Kidney epithelial cell (primary cell): ENCODE measurements at regions not wholly inside any gene's neighbourhood (a gene's known extent, or its start where the extent isn't known, plus 50 kb on each side); places are given as distances from the start of the nearest gene placed in this dataset.
"Not testable (repeated sequence)": the region's sequence is repeated elsewhere in the genome, so short reads cannot be mapped to it uniquely, and the experiment has no call there.

Experiments
- DNase-seq: peaks from one replicate; pipeline ENCODE4 v3.0.0-alpha.2; 2010; ENCODE audit warnings: low read depth
- H3K27me3 ChIP-seq: 2 replicates; pipeline ENCODE4 v1.6.0; 2011; ENCODE audit warnings: low read length; ENCODE audit not compliant: control insufficient read depth, insufficient read depth
- H3K36me3 ChIP-seq: 2 replicates; pipeline ENCODE4 v1.5.1; 2011; ENCODE audit warnings: low read length; ENCODE audit not compliant: control insufficient read depth, insufficient read depth
- H3K4me3 ChIP-seq: 2 replicates; pipeline ENCODE4 v1.5.1; 2011; ENCODE audit warnings: low read depth, mild to moderate bottlenecking, control low read depth, low read length
- CTCF ChIP-seq: IDR thresholded peaks from 2 replicates; pipeline ENCODE4 v1.5.1; 2011; ENCODE audit warnings: mild to moderate bottlenecking, moderate library complexity, low read length, control low read depth, inconsistent platforms; ENCODE audit not compliant: insufficient read depth, poor library complexity, severe bottlenecking

DNA sequence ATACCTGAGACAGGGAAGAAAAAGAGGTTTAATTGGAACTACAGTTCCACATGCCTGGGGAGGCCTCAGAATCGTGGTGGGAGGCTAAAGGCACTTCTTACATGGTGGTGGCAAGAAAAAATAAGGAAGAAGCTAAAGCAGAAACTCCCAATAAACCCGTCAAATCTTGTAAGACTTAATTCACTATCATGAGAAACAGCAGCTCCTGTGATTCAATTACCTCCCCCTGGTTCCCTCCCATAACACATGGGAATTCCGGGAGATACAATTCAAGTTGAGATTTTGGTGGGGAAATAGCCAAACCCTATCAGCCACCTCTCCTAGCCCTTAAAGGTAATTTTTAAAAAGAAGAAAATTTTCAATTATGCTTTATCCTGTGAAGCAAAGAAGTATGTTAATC is 728.8 kb downstream of the RNF144A start:
- Histone ChIP-seq H3K27me3 (no peaks in the 10 kb centered on the region), H3K36me3 (no peaks in the 10 kb centered on the region), H3K4me3 (no peak overlapping the region)
- TF ChIP-seq CTCF = no peak
- DNase-seq = no peak

DNA sequence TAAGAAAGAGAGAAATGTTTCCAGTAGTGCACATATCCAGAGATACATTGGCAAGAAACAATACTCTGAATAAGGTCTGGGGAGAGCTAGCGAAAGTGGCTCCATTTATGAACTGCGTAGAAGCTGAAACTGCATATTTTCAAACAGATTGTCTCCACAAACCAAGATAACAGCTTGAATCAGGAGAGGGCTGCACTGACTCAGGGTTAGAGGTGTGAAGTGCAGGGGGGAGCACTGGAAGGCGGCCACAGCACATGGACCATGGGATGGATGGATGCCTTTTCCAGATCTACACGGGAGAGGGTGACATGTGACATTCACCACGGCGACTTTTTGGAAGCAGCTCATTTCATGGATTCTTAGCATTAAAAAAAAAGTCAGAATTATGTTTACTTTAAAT is 729.4 kb downstream of the RNF144A start:
- Histone ChIP-seq H3K4me3 (no peak overlapping the region), H3K27me3 (no peaks in the 10 kb centered on the region), H3K36me3 (no peaks in the 10 kb centered on the region)
- no peak for TF ChIP-seq CTCF
- DNase-seq = no peak

- no peak for DNase-seq
- H3K4me3 ChIP-seq = no peak overlapping the region
- no peaks in the 10 kb centered on the region for H3K27me3 ChIP-seq
- H3K36me3 ChIP-seq = no peaks in the 10 kb centered on the region
- no peak for TF ChIP-seq CTCF
Measured at GRCh38 chr2:7648221-7648795, 731.1 kb downstream of the RNF144A start.

DNA sequence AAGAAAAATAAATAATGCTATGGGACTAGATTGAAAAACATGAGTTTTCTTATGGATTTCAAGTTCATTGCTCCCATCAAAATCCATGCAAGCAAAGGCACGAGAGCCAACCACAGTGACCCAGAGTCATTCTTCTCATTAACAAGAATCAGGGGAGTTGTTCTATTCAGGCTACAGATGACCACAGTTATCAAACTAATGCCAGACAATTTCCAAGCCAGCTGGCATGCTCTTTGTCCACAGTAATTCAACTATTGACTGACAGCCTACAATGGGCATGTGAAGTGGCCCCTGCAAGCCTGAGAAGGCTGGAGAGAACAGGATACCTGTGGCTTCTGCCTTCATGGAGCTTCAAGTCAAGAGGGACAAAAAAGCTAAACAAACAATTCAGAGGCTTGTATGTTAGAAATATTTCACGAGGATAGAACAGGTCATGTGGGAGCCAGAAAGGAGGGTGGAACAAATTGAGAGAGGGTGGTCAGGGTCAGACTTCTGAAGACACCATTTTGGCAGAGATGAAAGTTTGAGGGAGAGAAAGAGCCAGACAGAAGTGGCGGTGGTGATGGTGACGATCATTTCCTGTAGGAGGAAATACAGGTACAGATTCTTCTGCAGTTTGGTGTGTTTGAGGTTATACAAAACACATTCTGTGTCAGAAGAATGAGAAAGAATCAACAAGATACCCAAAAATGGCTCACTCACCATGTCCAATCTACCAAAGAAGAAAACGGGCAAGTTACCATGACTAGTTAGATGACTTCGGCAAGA is 732.4 kb downstream of the RNF144A start:
- Histone ChIP-seq H3K36me3 (no peaks in the 10 kb centered on the region), H3K4me3 (no peak overlapping the region), H3K27me3 (no peaks in the 10 kb centered on the region)
- no peak for DNase-seq
- no peak for TF ChIP-seq CTCF

- no peaks in the 10 kb centered on the region for H3K36me3 ChIP-seq
- no peak for DNase-seq
- TF ChIP-seq CTCF = no peak
- no peaks in the 10 kb centered on the region for H3K27me3 ChIP-seq
- H3K4me3 ChIP-seq = no peak overlapping the region
Measured at GRCh38 chr2:7653617-7654016, 736.4 kb downstream of the RNF144A start.

DNA sequence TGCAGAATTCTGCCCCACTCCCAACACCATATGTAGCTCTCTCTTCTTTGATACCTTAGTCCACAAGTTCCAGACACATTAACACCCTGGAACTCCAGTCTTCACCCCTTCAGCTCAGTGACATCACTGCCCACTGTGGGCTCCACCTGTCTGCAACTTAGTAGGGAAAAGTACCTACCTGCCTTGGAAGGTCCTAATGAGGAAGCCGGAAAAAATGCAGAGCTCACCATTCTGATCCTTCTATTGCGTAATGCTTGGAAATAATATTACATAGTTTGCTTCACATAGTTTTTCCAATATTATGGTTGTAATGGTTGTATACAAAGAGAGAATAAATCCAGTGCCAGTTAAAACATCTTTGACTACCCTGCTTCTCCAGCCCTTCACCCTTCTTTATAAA is 738.4 kb downstream of the RNF144A start:
- no peak for DNase-seq
- no peak for TF ChIP-seq CTCF
- Histone ChIP-seq H3K36me3 (no peaks in the 10 kb centered on the region), H3K27me3 (no peaks in the 10 kb centered on the region), H3K4me3 (no peak overlapping the region)

DNA sequence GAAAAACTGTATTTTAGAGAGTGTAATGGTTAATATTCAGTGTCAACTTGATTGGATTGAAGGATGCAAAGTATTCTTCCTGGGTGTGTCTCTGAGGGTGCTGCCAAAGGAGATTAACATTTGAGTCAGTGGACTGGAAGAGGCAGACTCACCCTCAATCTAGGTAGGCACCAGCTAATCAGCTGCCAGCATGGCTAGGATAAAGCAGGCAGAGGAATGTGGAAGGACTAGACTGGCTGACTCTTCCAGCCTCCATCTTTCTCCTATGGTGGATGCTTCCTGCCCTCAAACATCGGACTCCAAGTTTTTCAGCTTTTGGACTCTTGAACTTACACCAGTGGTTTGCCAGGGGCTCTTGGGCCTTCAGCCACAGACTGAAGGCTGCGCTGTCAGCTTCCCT is 740.3 kb downstream of the RNF144A start:
- not testable (repeated sequence) for H3K27me3 ChIP-seq, H3K4me3 ChIP-seq, DNase-seq, H3K36me3 ChIP-seq
